Thyroid gland (tissue), 4 donors: ENCODE measurements at regions not wholly inside any gene's neighbourhood (a gene's known extent, or its start where the extent isn't known, plus 50 kb on each side); places are given as distances from the start of the nearest gene placed in this dataset.

Experiments used
- POLR2A ChIP-seq, 2 donors: fragments of 450-650 bp; IDR thresholded peaks; one replicate each; pipeline ENCODE4 v1.6.1; 2017; ENCODE audit warnings: antibody characterized with exemption in 2 of 2, mild to moderate bottlenecking in 2 of 2, moderate library complexity in 1 of 2
- TF ChIP-seq, protein P1 (sequence below), 6 experiments: fragments of 200-600 bp in 3 of 6; fragments of 450-650 bp in 3 of 6; sonication (generic) in 3 of 6; IDR thresholded peaks; one replicate each; pipeline ENCODE4 v1.5.1; 2016 to 2019; ENCODE audit warnings: antibody characterized with exemption in 6 of 6, mild to moderate bottlenecking in 2 of 6, inconsistent platforms in 1 of 6, moderate library complexity in 1 of 6

DNA sequence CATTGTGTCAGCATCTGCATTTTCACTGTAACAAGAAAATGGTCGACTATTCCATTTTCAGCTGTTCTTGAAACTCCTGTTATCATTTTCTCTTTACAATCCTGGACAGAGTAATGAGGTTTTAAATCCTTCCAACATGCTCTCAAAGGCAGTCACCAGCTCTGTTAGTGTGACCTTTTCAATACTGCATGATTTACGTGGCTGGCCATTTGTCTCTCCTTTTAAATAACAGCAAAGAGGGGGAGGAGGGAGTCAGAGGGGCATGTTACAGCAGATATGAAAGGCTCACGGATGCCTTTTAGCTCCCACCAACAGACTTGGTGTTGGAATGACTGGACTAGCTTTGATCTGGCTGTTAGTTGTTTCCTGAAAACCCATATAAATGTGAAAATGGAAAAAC lies 1251.2 kb downstream of the AACS start:
- TF ChIP-seq, protein P1, sequence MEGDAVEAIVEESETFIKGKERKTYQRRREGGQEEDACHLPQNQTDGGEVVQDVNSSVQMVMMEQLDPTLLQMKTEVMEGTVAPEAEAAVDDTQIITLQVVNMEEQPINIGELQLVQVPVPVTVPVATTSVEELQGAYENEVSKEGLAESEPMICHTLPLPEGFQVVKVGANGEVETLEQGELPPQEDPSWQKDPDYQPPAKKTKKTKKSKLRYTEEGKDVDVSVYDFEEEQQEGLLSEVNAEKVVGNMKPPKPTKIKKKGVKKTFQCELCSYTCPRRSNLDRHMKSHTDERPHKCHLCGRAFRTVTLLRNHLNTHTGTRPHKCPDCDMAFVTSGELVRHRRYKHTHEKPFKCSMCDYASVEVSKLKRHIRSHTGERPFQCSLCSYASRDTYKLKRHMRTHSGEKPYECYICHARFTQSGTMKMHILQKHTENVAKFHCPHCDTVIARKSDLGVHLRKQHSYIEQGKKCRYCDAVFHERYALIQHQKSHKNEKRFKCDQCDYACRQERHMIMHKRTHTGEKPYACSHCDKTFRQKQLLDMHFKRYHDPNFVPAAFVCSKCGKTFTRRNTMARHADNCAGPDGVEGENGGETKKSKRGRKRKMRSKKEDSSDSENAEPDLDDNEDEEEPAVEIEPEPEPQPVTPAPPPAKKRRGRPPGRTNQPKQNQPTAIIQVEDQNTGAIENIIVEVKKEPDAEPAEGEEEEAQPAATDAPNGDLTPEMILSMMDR (IDR thresholded peaks at IDR 0.05): no peak
- TF ChIP-seq POLR2A (IDR thresholded peaks at IDR 0.05): no peak
